CD14-positive monocyte (primary cell): ENCODE measurements at regions not wholly inside any gene's neighbourhood (a gene's known extent, or its start where the extent isn't known, plus 50 kb on each side); places are given as distances from the start of the nearest gene placed in this dataset.

ENCODE experiments used
- DNase-seq, 3 donors: peaks; one replicate each; pipeline ENCODE4 v3.0.0-alpha.2; 2011 to 2022
- H2AFZ ChIP-seq: 2 replicates; pipeline ENCODE4 v1.6.0; 2012; ENCODE audit warnings: mild to moderate bottlenecking, low read depth, low read length, inconsistent platforms; ENCODE audit not compliant: insufficient read depth, poor library complexity, severe bottlenecking
- H3K27ac ChIP-seq, 2 donors: 1 replicate in 1 of 2; 2 replicates in 1 of 2; pipeline ENCODE4 v1.5.1; 2012 to 2013; ENCODE audit warnings: low read length in 2 of 2, control low read depth in 1 of 2, inconsistent platforms in 1 of 2, low read depth in 1 of 2, mild to moderate bottlenecking in 1 of 2
- H3K27me3 ChIP-seq, 2 donors: one replicate each; pipeline versions ENCODE4 v1.6.0 to v1.6.1; 2011 to 2013; ENCODE audit warnings: low read length in 2 of 2; ENCODE audit not compliant: control insufficient read depth in 2 of 2, insufficient read depth in 2 of 2
- H3K36me3 ChIP-seq, 2 donors: replicated peaks in 1 of 2; 1 replicate in 1 of 2; 2 replicates in 1 of 2; pipeline versions ENCODE4 v1.5.1 to v1.6.1; 2012 to 2013; ENCODE audit warnings: low read length in 2 of 2, control low read depth in 1 of 2, inconsistent platforms in 1 of 2, mild to moderate bottlenecking in 1 of 2; ENCODE audit not compliant: insufficient read depth in 2 of 2, control insufficient read depth in 1 of 2
- H3K4me1 ChIP-seq, 2 donors: 1 replicate in 1 of 2; 2 replicates in 1 of 2; pipeline versions ENCODE4 v1.5.1 to v1.6.1; 2012 to 2013; ENCODE audit warnings: low read length in 2 of 2, control low read depth in 1 of 2, inconsistent platforms in 1 of 2, mild to moderate bottlenecking in 1 of 2, moderate library complexity in 1 of 2; ENCODE audit not compliant: insufficient read depth in 2 of 2, control insufficient read depth in 1 of 2
- H3K4me2 ChIP-seq: replicated peaks from 2 replicates; pipeline ENCODE3; 2012; ENCODE audit warnings: low read length, moderate library complexity, mild to moderate bottlenecking; ENCODE audit not compliant: poor library complexity, severe bottlenecking; ENCODE audit errors: extremely low read depth
- H3K4me3 ChIP-seq, 3 experiments: fragments of 200-600 bp in 1 of 3; sonication (generic) in 1 of 3; replicated peaks in 1 of 3; 1 replicate in 2 of 3; 2 replicates in 1 of 3; pipeline ENCODE4 v1.5.1; 2011 to 2013; ENCODE audit warnings: low read length in 3 of 3, mild to moderate bottlenecking in 3 of 3, control low read depth in 2 of 3, low read depth in 2 of 3, inconsistent platforms in 1 of 3, moderate library complexity in 1 of 3
- H3K79me2 ChIP-seq: 2 replicates; pipeline ENCODE4 v1.6.0; 2012; ENCODE audit warnings: mild to moderate bottlenecking, control low read depth, inconsistent platforms, low read length, moderate library complexity; ENCODE audit not compliant: insufficient read depth
- H3K9ac ChIP-seq: 2 replicates; pipeline ENCODE4 v1.6.0; 2017; ENCODE audit warnings: low read length, mild to moderate bottlenecking; ENCODE audit not compliant: insufficient read depth, poor library complexity, severe bottlenecking
- H3K9me3 ChIP-seq, 2 donors: replicated peaks in 1 of 2; 1 replicate in 1 of 2; 2 replicates in 1 of 2; pipeline versions ENCODE4 v1.5.1 to v1.6.1; 2012 to 2013; ENCODE audit warnings: low read length in 2 of 2, control low read depth in 1 of 2; ENCODE audit not compliant: control insufficient read depth in 1 of 2, insufficient read depth in 1 of 2
- H4K20me1 ChIP-seq: 2 replicates; pipeline ENCODE4 v1.6.0; 2012; ENCODE audit warnings: mild to moderate bottlenecking, low read length, control low read depth, moderate library complexity; ENCODE audit not compliant: insufficient read depth
- H3K27ac Mint-ChIP-seq, 7 donors: one replicate each; pipeline ENCODE4 v1.8.0; 2020; ENCODE audit warnings: mild to moderate bottlenecking in 7 of 7, mixed read lengths in 7 of 7, moderate library complexity in 6 of 7, inconsistent platforms in 2 of 7
- H3K27me3 Mint-ChIP-seq, 3 donors: one replicate each; pipeline ENCODE4 v1.8.0; 2021 to 2022; ENCODE audit warnings: low read depth in 3 of 3, mild to moderate bottlenecking in 3 of 3, mixed read lengths in 3 of 3, moderate library complexity in 3 of 3, inconsistent platforms in 1 of 3
- H3K36me3 Mint-ChIP-seq, 2 donors: one replicate each; pipeline ENCODE4 v1.8.0; 2020; ENCODE audit warnings: mixed read lengths in 2 of 2, inconsistent platforms in 1 of 2, mild to moderate bottlenecking in 1 of 2
- H3K4me1 Mint-ChIP-seq: one replicate; pipeline ENCODE4 v1.8.0; 2020; ENCODE audit warnings: mild to moderate bottlenecking, mixed read lengths
- H3K4me3 Mint-ChIP-seq, 2 donors: one replicate each; pipeline ENCODE4 v1.8.0; 2020; ENCODE audit warnings: mild to moderate bottlenecking in 2 of 2, mixed read lengths in 2 of 2, moderate library complexity in 1 of 2
- H3K9me3 Mint-ChIP-seq, 7 donors: one replicate each; pipeline ENCODE4 v1.8.0; 2020 to 2022; ENCODE audit warnings: mixed read lengths in 7 of 7, mild to moderate bottlenecking in 6 of 7, moderate library complexity in 6 of 7, inconsistent platforms in 2 of 7
- WGBS: methylation state at CpG from one replicate; pipeline ENCODE4 v1.1.5; 2013; ENCODE audit warnings: missing lambda C conversion rate; ENCODE audit not compliant: insufficient coverage; 5-methylcytosine and 5-hydroxymethylcytosine counted together
- intact Hi-C, 2 donors: fragments of 100-400 bp; cut with micrococcal nuclease; formaldehyde crosslinking; loops; one replicate each; pipeline versions ENCODE4 v1.15.0 to v1.15.1; 2023
- TF ChIP-seq, protein P1 (sequence below): fragments of 200-600 bp; IDR thresholded peaks from one replicate; pipeline ENCODE4 v1.8.0; 2022; ENCODE audit warnings: antibody characterized with exemption, mild to moderate bottlenecking

DNA sequence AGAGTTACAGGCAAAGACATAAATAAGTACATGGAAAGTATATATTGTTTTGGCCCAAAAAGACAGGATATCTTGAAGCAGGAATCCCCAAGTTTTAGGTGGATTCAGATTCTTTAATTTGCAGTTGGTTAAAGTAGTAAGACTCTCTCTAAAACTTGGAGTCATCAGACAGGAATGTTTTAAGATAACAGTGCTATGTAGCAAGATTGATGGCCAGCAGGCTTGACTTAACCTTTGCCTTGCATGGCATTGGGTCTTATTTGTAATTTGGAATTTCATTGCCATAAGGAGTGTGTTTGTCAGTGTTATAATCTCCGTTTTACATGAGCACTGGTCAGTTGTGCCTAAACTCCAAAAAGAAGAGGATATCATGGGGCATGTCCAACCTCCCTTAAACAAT is 727.6 kb upstream of the CHRM3 start:
- Histone ChIP-seq H3K9ac (no peak overlapping the region), H4K20me1 (no peaks in the 10 kb centered on the region), H2AFZ (no peak overlapping the region), H3K27ac (no peak overlapping the region), H3K27me3 (no peaks in the 10 kb centered on the region), H3K4me2 (no peak overlapping the region), H3K9me3 (peaks cover 0 to 5% of the 10 kb centered on the region in 2 donors), H3K4me1 (no peaks in the 10 kb centered on the region), H3K79me2 (no peaks in the 10 kb centered on the region), H3K4me3 (no peak overlapping the region), H3K36me3 (no peaks in the 10 kb centered on the region)
- intact Hi-C loops: no loop called here
- Mint-ChIP-seq H3K4me3 (no peak overlapping the region), H3K27me3 (no peaks in the 10 kb centered on the region), H3K36me3 (no peaks in the 10 kb centered on the region), H3K9me3 (peaks cover 1 to 6% (median 2%) of the 10 kb centered on the region in 7 donors), H3K27ac (no peak overlapping the region), H3K4me1 (no peaks in the 10 kb centered on the region)
- TF ChIP-seq, protein P1, sequence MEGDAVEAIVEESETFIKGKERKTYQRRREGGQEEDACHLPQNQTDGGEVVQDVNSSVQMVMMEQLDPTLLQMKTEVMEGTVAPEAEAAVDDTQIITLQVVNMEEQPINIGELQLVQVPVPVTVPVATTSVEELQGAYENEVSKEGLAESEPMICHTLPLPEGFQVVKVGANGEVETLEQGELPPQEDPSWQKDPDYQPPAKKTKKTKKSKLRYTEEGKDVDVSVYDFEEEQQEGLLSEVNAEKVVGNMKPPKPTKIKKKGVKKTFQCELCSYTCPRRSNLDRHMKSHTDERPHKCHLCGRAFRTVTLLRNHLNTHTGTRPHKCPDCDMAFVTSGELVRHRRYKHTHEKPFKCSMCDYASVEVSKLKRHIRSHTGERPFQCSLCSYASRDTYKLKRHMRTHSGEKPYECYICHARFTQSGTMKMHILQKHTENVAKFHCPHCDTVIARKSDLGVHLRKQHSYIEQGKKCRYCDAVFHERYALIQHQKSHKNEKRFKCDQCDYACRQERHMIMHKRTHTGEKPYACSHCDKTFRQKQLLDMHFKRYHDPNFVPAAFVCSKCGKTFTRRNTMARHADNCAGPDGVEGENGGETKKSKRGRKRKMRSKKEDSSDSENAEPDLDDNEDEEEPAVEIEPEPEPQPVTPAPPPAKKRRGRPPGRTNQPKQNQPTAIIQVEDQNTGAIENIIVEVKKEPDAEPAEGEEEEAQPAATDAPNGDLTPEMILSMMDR: no peak
- WGBS: 100% methylated on average over 1 of the region's 1 CpG
- DNase-seq: no peak

DNA sequence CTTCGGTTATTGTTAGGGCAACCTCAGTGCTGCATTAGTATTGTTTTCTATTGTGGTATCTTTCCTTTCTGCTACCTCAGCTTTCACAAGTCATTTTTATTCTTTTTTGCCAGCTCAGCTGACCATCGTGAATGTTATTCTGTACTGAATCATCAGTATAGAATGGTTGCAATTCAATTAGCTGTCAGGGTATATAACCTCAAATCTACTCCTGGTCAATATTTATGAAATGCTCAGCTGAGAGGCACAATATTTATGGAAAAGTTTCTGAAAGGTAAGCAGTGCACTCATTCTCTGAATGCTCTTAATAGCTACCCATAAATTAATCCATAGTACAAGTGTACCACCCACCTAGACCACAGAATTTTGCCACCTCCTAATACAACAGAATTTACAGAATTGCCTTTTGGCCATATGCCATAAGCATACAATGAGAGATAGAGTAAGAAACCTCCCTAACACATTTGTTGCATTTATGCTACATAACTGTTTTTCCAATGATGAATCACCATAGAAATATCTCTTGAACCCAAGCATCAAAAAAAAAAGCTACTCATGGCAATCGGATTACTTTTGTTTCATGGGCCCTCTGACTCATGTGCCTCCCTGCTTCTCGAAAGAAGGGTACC is 732.6 kb upstream of the CHRM3 start:
- Histone ChIP-seq H3K27ac (no peak overlapping the region), H3K9me3 (peaks cover 0 to 5% of the 10 kb centered on the region in 2 donors), H2AFZ (no peak overlapping the region), H3K4me2 (no peak overlapping the region), H3K4me1 (no peaks in the 10 kb centered on the region), H3K36me3 (no peaks in the 10 kb centered on the region), H3K27me3 (no peaks in the 10 kb centered on the region), H4K20me1 (no peaks in the 10 kb centered on the region), H3K9ac (no peak overlapping the region), H3K79me2 (no peaks in the 10 kb centered on the region), H3K4me3 (no peak overlapping the region)
- intact Hi-C loops: no loop called here
- no peak overlapping the region for H3K27ac Mint-ChIP-seq
- no peak overlapping the region for H3K4me3 Mint-ChIP-seq
- DNase-seq: no peak
- H3K27me3 Mint-ChIP-seq: no peaks in the 10 kb centered on the region
- no peaks in the 10 kb centered on the region for H3K36me3 Mint-ChIP-seq
- WGBS: no CpG with 5 or more reads among the region's 4 CpGs
- peaks cover 2% of the 10 kb centered on the region for H3K4me1 Mint-ChIP-seq
- TF ChIP-seq, protein P1: no peak
- peaks cover 1 to 4% (median 2%) of the 10 kb centered on the region in 7 donors for H3K9me3 Mint-ChIP-seq
